HEK293 (cell line): ENCODE measurements at regions not wholly inside any gene's neighbourhood (a gene's known extent, or its start where the extent isn't known, plus 50 kb on each side); places are given as distances from the start of the nearest gene placed in this dataset.

Experiments
- CTCF ChIP-seq: fragments of 450-650 bp; formaldehyde crosslinking; IDR thresholded peaks from 2 replicates; pipeline ENCODE4 v1.5.1; 2016; ENCODE audit warnings: missing biosample characterization, missing genetic modification characterization
- KLF8 ChIP-seq: fragments of 450-650 bp; formaldehyde crosslinking; IDR thresholded peaks from 2 replicates; pipeline ENCODE4 v1.5.1; 2016; ENCODE audit warnings: missing biosample characterization, missing genetic modification characterization
- MEIS1 ChIP-seq: sonication (generic); formaldehyde crosslinking; IDR thresholded peaks from 2 replicates; pipeline ENCODE4 v1.8.1; 2022; ENCODE audit warnings: missing genetic modification reagents, mild to moderate bottlenecking, borderline replicate concordance
- ZBTB44 ChIP-seq: fragments of 450-650 bp; IDR thresholded peaks from 2 replicates; pipeline ENCODE4 v1.5.1; 2018; ENCODE audit warnings: missing biosample characterization, mild to moderate bottlenecking, missing genetic modification characterization
- ZBTB49 ChIP-seq: fragments of 450-650 bp; formaldehyde crosslinking; IDR thresholded peaks from 2 replicates; pipeline ENCODE4 v1.5.1; 2016; ENCODE audit warnings: missing biosample characterization, missing genetic modification characterization, low read depth
- ZNF10 ChIP-seq: fragments of 450-650 bp; formaldehyde crosslinking; IDR thresholded peaks from 2 replicates; pipeline ENCODE4 v1.5.1; 2017; ENCODE audit warnings: missing biosample characterization, missing genetic modification characterization
- ZNF174 ChIP-seq: fragments of 450-650 bp; formaldehyde crosslinking; IDR thresholded peaks from 2 replicates; pipeline ENCODE4 v1.5.0; 2017; ENCODE audit warnings: missing biosample characterization, mild to moderate bottlenecking, missing genetic modification characterization
- ZNF19 ChIP-seq: fragments of 450-650 bp; formaldehyde crosslinking; IDR thresholded peaks from 2 replicates; pipeline ENCODE4; 2016; ENCODE audit warnings: missing biosample characterization, missing genetic modification characterization, low read depth
- ZNF350 ChIP-seq: fragments of 450-650 bp; formaldehyde crosslinking; IDR thresholded peaks from 2 replicates; pipeline ENCODE4 v1.5.0; 2017; ENCODE audit warnings: missing biosample characterization, mild to moderate bottlenecking, missing genetic modification characterization
- ZNF514 ChIP-seq: fragments of 450-650 bp; formaldehyde crosslinking; IDR thresholded peaks from 2 replicates; pipeline ENCODE4 v1.5.1; 2016; ENCODE audit warnings: missing biosample characterization, missing genetic modification characterization
- ZNF600 ChIP-seq: fragments of 450-650 bp; formaldehyde crosslinking; IDR thresholded peaks from 2 replicates; pipeline ENCODE4 v1.5.1; 2016; ENCODE audit warnings: missing biosample characterization, missing genetic modification characterization
- ZXDB ChIP-seq: fragments of 450-650 bp; formaldehyde crosslinking; IDR thresholded peaks from 2 replicates; pipeline ENCODE4 v1.5.1; 2016; ENCODE audit warnings: missing biosample characterization, missing genetic modification characterization
- TF ChIP-seq, protein P1 (sequence below): sonication (generic); formaldehyde crosslinking; IDR thresholded peaks from 2 replicates; pipeline ENCODE4 v1.8.1; 2022; ENCODE audit warnings: mild to moderate bottlenecking, moderate library complexity, missing genetic modification reagents
- TF ChIP-seq, protein P2 (sequence below): fragments of 450-650 bp; formaldehyde crosslinking; IDR thresholded peaks from 2 replicates; pipeline ENCODE4 v1.5.1; 2016; ENCODE audit warnings: missing biosample characterization, missing genetic modification characterization

GRCh38 chr3:176934698-176935097, 262.6 kb downstream of the TBL1XR1 start:
- no peak for TF ChIP-seq ZBTB49 (tag by site-specific recombination)
- TF ChIP-seq, protein P1, sequence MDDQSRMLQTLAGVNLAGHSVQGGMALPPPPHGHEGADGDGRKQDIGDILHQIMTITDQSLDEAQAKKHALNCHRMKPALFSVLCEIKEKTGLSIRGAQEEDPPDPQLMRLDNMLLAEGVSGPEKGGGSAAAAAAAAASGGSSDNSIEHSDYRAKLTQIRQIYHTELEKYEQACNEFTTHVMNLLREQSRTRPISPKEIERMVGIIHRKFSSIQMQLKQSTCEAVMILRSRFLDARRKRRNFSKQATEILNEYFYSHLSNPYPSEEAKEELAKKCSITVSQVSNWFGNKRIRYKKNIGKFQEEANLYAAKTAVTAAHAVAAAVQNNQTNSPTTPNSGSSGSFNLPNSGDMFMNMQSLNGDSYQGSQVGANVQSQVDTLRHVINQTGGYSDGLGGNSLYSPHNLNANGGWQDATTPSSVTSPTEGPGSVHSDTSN (CRISPR knock-in tag): no peak
- TF ChIP-seq ZNF174 (tag by site-specific recombination): no peak
- TF ChIP-seq CTCF (tag by site-specific recombination): no peak
- TF ChIP-seq ZNF19 (tag by site-specific recombination): no peak
- TF ChIP-seq KLF8 (tag by site-specific recombination): no peak
- no peak for TF ChIP-seq ZNF350
- TF ChIP-seq ZXDB (tag by site-specific recombination): no peak
- TF ChIP-seq, protein P2, sequence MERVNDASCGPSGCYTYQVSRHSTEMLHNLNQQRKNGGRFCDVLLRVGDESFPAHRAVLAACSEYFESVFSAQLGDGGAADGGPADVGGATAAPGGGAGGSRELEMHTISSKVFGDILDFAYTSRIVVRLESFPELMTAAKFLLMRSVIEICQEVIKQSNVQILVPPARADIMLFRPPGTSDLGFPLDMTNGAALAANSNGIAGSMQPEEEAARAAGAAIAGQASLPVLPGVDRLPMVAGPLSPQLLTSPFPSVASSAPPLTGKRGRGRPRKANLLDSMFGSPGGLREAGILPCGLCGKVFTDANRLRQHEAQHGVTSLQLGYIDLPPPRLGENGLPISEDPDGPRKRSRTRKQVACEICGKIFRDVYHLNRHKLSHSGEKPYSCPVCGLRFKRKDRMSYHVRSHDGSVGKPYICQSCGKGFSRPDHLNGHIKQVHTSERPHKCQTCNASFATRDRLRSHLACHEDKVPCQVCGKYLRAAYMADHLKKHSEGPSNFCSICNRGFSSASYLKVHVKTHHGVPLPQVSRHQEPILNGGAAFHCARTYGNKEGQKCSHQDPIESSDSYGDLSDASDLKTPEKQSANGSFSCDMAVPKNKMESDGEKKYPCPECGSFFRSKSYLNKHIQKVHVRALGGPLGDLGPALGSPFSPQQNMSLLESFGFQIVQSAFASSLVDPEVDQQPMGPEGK (tag by site-specific recombination): no peak
- TF ChIP-seq ZNF600 (tag by site-specific recombination): no peak
- TF ChIP-seq ZBTB44 (tag by site-specific recombination): no peak
- no peak for TF ChIP-seq ZNF514 (tag by site-specific recombination)
- no peak for TF ChIP-seq MEIS1
- TF ChIP-seq ZNF10 (tag by site-specific recombination): no peak
